GM21576 (cell line): ENCODE measurements at regions not wholly inside any gene's neighbourhood (a gene's known extent, or its start where the extent isn't known, plus 50 kb on each side); places are given as distances from the start of the nearest gene placed in this dataset.

Experiments
- ATAC-seq: cut with Tn5 transposase; IDR thresholded peaks from one replicate; pipeline ENCODE4 v1.9.1; 2021; ENCODE audit warnings: mild to moderate bottlenecking, moderate library complexity; ENCODE audit not compliant: unreplicated experiment

- ATAC-seq = no peak
Observed at GRCh38 chr12:85568395-85569103, 267.7 kb downstream of the RASSF9 start.

- no peak for ATAC-seq
Observed at GRCh38 chr12:85569261-85569660, 266.9 kb downstream of the RASSF9 start.

- no peak for ATAC-seq
Observed at GRCh38 chr12:85572956-85573355, 263.3 kb downstream of the RASSF9 start.

- no peak for ATAC-seq
Observed at GRCh38 chr12:85573635-85574214, 262.5 kb downstream of the RASSF9 start.

- ATAC-seq = no peak
Observed at GRCh38 chr12:85574291-85574690, 261.9 kb downstream of the RASSF9 start.

- peak; percentile 98 for ATAC-seq
Observed at GRCh38 chr12:85575120-85576096, 260.8 kb downstream of the RASSF9 start.

GRCh38 chr12:85580562-85581168 lies 255.5 kb downstream of the RASSF9 start:
- no peak for ATAC-seq

GRCh38 chr12:85587158-85587557 lies 249.1 kb downstream of the RASSF9 start:
- no peak for ATAC-seq

- no peak for ATAC-seq
Observed at GRCh38 chr12:85588221-85588620, 248.0 kb downstream of the RASSF9 start.

GRCh38 chr12:85600841-85601240 lies 235.4 kb downstream of the RASSF9 start:
- no peak for ATAC-seq

GRCh38 chr12:85603556-85603955 lies 232.7 kb downstream of the RASSF9 start:
- no peak for ATAC-seq

- no peak for ATAC-seq
Observed at GRCh38 chr12:85606455-85606854, 229.8 kb downstream of the RASSF9 start.

GRCh38 chr12:85609778-85610177 lies 226.4 kb downstream of the RASSF9 start:
- no peak for ATAC-seq

GRCh38 chr12:85610194-85610593 lies 226.0 kb downstream of the RASSF9 start:
- ATAC-seq = no peak

GRCh38 chr12:85616201-85616600 lies 220.0 kb downstream of the RASSF9 start:
- no peak for ATAC-seq

GRCh38 chr12:85617307-85618091 lies 218.7 kb downstream of the RASSF9 start:
- ATAC-seq = no peak

GRCh38 chr12:85621041-85621440 lies 215.2 kb downstream of the RASSF9 start:
- no peak for ATAC-seq

GRCh38 chr12:85623763-85624162 lies 212.4 kb downstream of the RASSF9 start:
- ATAC-seq = no peak

- ATAC-seq = no peak
Observed at GRCh38 chr12:85625467-85625866, 210.7 kb downstream of the RASSF9 start.

GRCh38 chr12:85626001-85626783 lies 210.0 kb downstream of the RASSF9 start:
- ATAC-seq = no peak
